ENCODE measurements at regions not wholly inside any gene's neighbourhood (a gene's known extent, or its start where the extent isn't known, plus 50 kb on each side); places are given as distances from the start of the nearest gene placed in this dataset.

GRCh38 chr11:26131406-26131805, 200.5 kb upstream of the ANO3 start:
- Histone ChIP-seq H3K4me3 (no peak overlapping the region), H3K27ac (no peak overlapping the region), H3K9me3 (no peaks in the 10 kb centered on the region), H3K36me3 (ENCODE audit: insufficient read depth in 1 of 2, low read depth in 1 of 2) (no peaks in the 10 kb centered on the region), H3K27me3 (ENCODE audit: insufficient read depth in 3 of 3, low read length in 2 of 3) (no peaks in the 10 kb centered on the region), H3K4me1 (no peaks in the 10 kb centered on the region)
- TF ChIP-seq CTCF (IDR thresholded peaks at IDR 0.05): no peak
- no peak for DNase-seq
- ATAC-seq: no peak
- intact Hi-C loops (cut with DNase I): loop anchor here in 1 of 2 donors (10.0 kb wide), 1 partner anchor 147 kb away; no protein-coding TSS in a partner anchor

DNA sequence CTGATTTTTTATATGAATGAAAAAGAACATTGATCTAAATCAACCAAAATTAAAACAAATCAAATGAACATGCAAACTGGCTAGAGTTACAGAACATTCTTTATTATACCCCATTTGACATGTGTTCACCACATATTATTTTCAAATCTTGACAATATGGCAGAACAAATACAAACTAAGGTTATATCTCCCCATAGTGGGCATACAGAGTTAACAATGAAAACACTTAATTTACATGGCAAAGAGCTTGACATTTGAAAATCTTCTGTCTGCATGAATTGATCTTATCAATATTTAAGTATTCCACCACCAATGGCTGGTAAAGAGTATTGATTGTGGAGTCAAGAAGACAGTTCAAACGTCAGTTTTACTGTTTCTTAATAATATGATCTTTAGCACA, 197.9 kb upstream of the ANO3 start:
- ATAC-seq: no peak
- intact Hi-C loops (cut with DNase I): loop anchor here in 1 of 2 donors (10.0 kb wide), 1 partner anchor 149 kb away; no protein-coding TSS in a partner anchor
- H3K27me3 ChIP-seq (ENCODE audit: insufficient read depth in 3 of 3, low read length in 2 of 3): no peaks in the 10 kb centered on the region
- no peaks in the 10 kb centered on the region for H3K4me1 ChIP-seq
- 72 to 85% (median 77%) methylated on average over 1 of the region's 1 CpG for WGBS, 3 donors
- H3K36me3 ChIP-seq (ENCODE audit: insufficient read depth in 1 of 2, low read depth in 1 of 2): no peaks in the 10 kb centered on the region
- no peak for DNase-seq
- H3K4me3 ChIP-seq: no peak overlapping the region
- no peak overlapping the region for H3K27ac ChIP-seq
- no peak for TF ChIP-seq CTCF (IDR thresholded peaks at IDR 0.05)
- H3K9me3 ChIP-seq: no peaks in the 10 kb centered on the region

- Histone ChIP-seq H3K9me3 (no peaks in the 10 kb centered on the region), H3K4me1 (no peaks in the 10 kb centered on the region), H3K36me3 (ENCODE audit: insufficient read depth in 1 of 2, low read depth in 1 of 2) (no peaks in the 10 kb centered on the region), H3K27ac (no peak overlapping the region), H3K27me3 (ENCODE audit: insufficient read depth in 3 of 3, low read length in 2 of 3) (no peaks in the 10 kb centered on the region), H3K4me3 (no peak overlapping the region)
- 59 to 62% (median 61%) methylated on average over 6 of the region's 6 CpGs for WGBS, 3 donors
- TF ChIP-seq CTCF (IDR thresholded peaks at IDR 0.05): peak; percentile 18
- DNase-seq (no peak), ATAC-seq (no peak)
- intact Hi-C loops (cut with DNase I): loop anchor here in 1 of 2 donors (10.0 kb wide), 1 partner anchor 150 kb away; no protein-coding TSS in a partner anchor
These were observed 197.2 kb upstream of the ANO3 start for GRCh38 chr11:26134481-26135355.

GRCh38 chr11:26137651-26138050, 194.3 kb upstream of the ANO3 start:
- H3K27ac ChIP-seq: no peak overlapping the region
- ATAC-seq (no peak), DNase-seq (no peak)
- 78 to 88% (median 86%) methylated on average over 2 of the region's 2 CpGs for WGBS, 3 donors
- H3K4me3 ChIP-seq: no peak overlapping the region
- H3K9me3 ChIP-seq: no peaks in the 10 kb centered on the region
- H3K4me1 ChIP-seq: no peaks in the 10 kb centered on the region
- no peak for TF ChIP-seq CTCF (IDR thresholded peaks at IDR 0.05)
- H3K36me3 ChIP-seq (ENCODE audit: insufficient read depth in 1 of 2, low read depth in 1 of 2): no peaks in the 10 kb centered on the region
- intact Hi-C loops (cut with DNase I): loop anchor here in 1 of 2 donors (10.0 kb wide), 1 partner anchor 153 kb away; no protein-coding TSS in a partner anchor
- no peaks in the 10 kb centered on the region for H3K27me3 ChIP-seq (ENCODE audit: insufficient read depth in 3 of 3, low read length in 2 of 3)
